ENCODE measurements at regions not wholly inside any gene's neighbourhood (a gene's known extent, or its start where the extent isn't known, plus 50 kb on each side); places are given as distances from the start of the nearest gene placed in this dataset.

GRCh38 chr9:17068671-17069070 is 66.2 kb upstream of the CNTLN start:
- DNase-seq (ENCODE audit: insufficient read length, low spot score) (no peak), FAIRE-seq (no peak)
- TF ChIP-seq, protein P1, sequence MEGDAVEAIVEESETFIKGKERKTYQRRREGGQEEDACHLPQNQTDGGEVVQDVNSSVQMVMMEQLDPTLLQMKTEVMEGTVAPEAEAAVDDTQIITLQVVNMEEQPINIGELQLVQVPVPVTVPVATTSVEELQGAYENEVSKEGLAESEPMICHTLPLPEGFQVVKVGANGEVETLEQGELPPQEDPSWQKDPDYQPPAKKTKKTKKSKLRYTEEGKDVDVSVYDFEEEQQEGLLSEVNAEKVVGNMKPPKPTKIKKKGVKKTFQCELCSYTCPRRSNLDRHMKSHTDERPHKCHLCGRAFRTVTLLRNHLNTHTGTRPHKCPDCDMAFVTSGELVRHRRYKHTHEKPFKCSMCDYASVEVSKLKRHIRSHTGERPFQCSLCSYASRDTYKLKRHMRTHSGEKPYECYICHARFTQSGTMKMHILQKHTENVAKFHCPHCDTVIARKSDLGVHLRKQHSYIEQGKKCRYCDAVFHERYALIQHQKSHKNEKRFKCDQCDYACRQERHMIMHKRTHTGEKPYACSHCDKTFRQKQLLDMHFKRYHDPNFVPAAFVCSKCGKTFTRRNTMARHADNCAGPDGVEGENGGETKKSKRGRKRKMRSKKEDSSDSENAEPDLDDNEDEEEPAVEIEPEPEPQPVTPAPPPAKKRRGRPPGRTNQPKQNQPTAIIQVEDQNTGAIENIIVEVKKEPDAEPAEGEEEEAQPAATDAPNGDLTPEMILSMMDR (IDR thresholded peaks at IDR 0.05; ENCODE audit: insufficient read depth, missing control alignments), result no peak

- FAIRE-seq (no peak), DNase-seq (ENCODE audit: insufficient read length, low spot score) (no peak)
- TF ChIP-seq, protein P1 (IDR thresholded peaks at IDR 0.05; ENCODE audit: insufficient read depth, missing control alignments), result no peak
Measured at GRCh38 chr9:17065062-17065461, 69.8 kb upstream of the CNTLN start.

DNA sequence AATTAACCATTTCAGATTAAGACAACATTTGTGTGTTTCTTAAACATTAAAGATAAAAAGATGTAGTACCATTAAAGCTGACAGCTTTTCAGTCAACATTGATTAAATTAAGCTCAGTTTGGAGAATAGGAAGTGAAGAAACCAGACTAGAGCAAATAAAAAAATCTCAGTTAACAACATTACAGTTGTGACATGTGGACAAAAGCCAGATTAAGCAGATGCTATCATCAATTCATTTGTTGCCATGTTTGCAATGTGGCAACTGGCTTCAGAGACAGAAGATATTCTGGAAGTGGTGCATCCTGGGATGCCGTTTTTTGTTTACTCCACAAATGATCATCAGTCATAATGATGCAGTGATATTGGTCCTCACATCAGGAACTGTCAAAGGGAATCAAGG is 70.3 kb upstream of the CNTLN start:
- TF ChIP-seq, protein P1 (IDR thresholded peaks at IDR 0.05; ENCODE audit: insufficient read depth, missing control alignments), result no peak
- no peak for DNase-seq (ENCODE audit: insufficient read length, low spot score)
- FAIRE-seq, result peak; percentile 6

DNA sequence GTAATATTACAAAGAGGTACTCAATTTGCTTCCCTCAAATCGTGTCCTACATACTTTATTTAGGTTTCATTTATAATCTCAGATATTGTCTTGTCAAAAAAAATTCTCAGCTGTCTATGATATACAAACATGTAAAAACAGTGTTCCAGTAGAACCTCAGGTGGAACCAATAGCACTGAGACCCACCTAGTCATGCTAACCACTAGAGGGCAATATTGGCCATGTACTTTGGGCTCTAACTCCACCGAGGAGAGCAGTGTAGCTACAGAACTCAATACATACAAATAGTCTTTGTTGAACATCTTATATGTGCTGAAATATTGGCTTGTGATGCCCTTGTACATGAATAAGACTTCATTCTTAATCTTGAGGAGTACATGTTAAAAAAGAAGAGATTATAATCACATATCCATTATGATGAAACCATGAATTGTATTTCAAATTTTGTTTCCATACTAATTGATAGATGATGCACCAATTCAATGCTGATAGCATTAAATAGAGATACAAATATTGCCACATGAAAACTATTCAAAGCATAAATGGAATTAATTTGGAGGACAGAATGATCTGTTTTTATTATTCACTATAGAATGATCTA is 71.2 kb upstream of the CNTLN start:
- DNase-seq (ENCODE audit: insufficient read length, low spot score) (no peak), FAIRE-seq (peak; percentile 97)
- TF ChIP-seq, protein P1 (IDR thresholded peaks at IDR 0.05; ENCODE audit: insufficient read depth, missing control alignments), result peak; percentile 80

DNA sequence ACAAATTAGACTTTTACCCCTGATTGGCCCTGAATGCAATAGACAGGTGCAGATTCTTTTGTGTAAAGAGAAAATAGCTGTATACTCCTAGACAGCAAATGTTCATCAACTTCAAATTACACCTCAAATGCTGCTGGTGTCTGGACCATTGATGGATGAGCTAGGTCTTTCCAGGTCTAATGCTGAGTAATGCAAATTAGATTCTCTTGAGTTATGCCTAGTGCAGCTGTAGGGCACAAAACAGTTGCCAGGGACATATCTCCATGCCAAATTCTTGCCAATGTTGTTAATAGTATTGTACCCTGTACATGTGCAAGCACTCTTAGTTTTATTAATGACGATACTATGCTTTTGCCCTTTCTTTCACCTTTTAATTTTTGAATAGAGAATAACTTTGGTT is 72.3 kb upstream of the CNTLN start:
- FAIRE-seq (no peak), DNase-seq (ENCODE audit: insufficient read length, low spot score) (no peak)
- TF ChIP-seq, protein P1 (IDR thresholded peaks at IDR 0.05; ENCODE audit: insufficient read depth, missing control alignments), result no peak

- DNase-seq (ENCODE audit: insufficient read length, low spot score) (no peak), FAIRE-seq (no peak)
- TF ChIP-seq, protein P1 (IDR thresholded peaks at IDR 0.05; ENCODE audit: insufficient read depth, missing control alignments), result no peak
Measured at GRCh38 chr9:17060450-17060849, 74.4 kb upstream of the CNTLN start.

DNA sequence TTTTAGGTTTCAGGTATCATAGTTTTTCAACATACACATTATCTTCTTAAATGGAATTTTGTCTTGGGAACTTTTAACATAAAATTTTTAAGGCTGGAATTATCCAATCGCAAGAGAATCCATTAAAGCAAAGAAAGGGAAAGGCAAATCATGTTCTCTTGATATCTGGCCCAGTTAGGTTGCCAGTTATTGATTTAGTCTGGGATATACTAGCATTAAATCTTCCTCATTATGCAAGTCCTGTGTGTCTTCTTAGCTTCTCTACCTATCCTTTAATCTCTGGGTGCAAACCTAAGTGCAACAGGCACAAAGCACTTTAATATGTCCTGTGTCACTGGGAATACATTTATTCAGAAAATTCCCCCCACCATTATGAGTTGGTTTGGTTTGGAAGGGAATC is 75.4 kb upstream of the CNTLN start:
- no peak for FAIRE-seq
- TF ChIP-seq, protein P1 (IDR thresholded peaks at IDR 0.05; ENCODE audit: insufficient read depth, missing control alignments), result no peak
- no peak for DNase-seq (ENCODE audit: insufficient read length, low spot score)
